Urothelium cell line (cell line): ENCODE measurements at regions not wholly inside any gene's neighbourhood (a gene's known extent, or its start where the extent isn't known, plus 50 kb on each side); places are given as distances from the start of the nearest gene placed in this dataset.

ENCODE experiments used
- DNase-seq: peaks from one replicate; pipeline ENCODE4 v3.0.0; 2011; ENCODE audit warnings: low spot score, mixed read lengths
- FAIRE-seq: peaks from 2 replicates; lab custom pipeline; 2011; peaks lifted over from hg19 to GRCh38; lab: Jason Lieb, UNC

DNA sequence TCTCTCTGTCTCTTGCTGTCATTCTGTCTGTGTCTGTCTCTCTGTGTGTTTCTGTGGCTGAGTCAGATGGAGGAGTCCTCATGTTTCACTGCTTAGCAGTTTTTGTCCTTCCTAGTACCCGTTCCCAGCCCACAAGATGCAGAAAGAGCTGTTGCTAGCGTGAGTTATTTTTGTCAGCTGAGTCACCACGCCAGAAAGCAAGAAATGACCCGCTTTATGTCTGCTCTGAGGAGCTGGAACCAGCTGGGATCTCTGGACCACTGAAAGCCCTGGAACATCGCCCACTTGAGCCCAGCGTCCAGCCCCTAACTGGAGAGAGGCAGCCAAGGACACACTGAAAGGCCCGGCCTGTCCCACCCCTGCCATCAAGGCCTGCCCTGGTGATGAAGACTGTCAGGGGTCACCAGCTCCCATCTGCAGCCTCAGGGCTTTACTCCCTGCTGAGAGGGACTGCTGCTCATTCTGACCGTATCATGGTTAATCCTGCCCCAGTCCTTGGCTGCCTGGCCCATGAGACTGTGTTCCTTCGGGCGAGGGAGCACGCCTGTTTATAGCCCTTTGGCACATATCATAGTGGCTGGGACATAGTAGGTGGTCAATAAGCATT is 101.7 kb upstream of the TPM1 start:
- DNase-seq (peak; percentile 95), FAIRE-seq (peak; percentile 96)

GRCh38 chr15:62941699-62942098 is 100.8 kb upstream of the TPM1 start:
- DNase-seq (no peak), FAIRE-seq (peak; percentile 20)

DNA sequence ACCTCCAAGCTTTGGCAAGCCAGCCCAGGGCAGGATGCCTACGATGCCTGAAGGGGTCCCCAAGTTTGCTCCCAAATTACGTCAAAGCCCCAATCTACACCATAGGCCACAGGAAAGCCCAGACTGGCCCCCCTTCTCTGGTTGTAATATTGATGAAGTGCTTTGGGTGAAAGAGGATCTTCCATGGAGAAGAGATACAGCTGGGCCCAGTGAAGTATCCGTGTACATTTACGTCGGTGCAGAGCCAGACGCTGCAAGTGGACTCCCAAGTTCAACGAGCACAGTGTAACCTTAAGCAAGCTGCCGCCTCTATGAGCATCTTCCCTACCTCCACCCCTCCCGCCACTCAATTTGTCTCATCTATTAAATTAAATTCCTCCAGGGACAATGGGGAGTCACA is 100.1 kb upstream of the TPM1 start:
- DNase-seq (no peak), FAIRE-seq (no peak)

- FAIRE-seq = no peak
Observed at GRCh38 chr15:62945063-62945462, 97.5 kb upstream of the TPM1 start.

GRCh38 chr15:62945760-62946159 is 96.8 kb upstream of the TPM1 start:
- FAIRE-seq (no peak), DNase-seq (no peak)

More at GRCh38 chr15:62945063-62945462, 97.5 kb upstream of the TPM1 start:
- DNase-seq = no peak

GRCh38 chr15:62946940-62947339 is 95.6 kb upstream of the TPM1 start:
- FAIRE-seq (no peak), DNase-seq (no peak)

GRCh38 chr15:62950462-62950931 is 92.0 kb upstream of the TPM1 start:
- FAIRE-seq (no peak), DNase-seq (no peak)

- FAIRE-seq = no peak
Observed at GRCh38 chr15:62951481-62951880, 91.1 kb upstream of the TPM1 start.

DNA sequence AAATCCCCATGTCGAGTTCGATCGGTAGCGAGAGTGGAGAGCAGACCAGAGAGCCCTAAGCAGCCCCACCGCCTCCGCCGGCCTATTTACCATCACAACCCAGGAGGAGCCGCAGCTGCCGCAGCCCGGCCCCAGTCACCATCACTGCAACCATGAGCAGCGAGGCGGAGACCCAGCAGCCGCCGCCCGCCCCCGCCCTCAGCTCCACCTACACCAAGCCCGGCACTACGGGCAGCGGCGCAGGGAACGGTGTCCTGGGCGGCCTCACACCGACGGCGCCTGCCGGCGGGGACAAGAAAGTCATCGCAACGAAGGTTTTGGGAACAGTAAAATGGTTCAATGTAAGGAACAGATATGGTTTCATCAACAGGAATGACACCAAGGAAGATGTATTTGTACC is 89.5 kb upstream of the TPM1 start:
- no peak for FAIRE-seq

More at GRCh38 chr15:62951481-62951880, 91.1 kb upstream of the TPM1 start:
- no peak for DNase-seq

GRCh38 chr15:62953496-62954045 is 89.0 kb upstream of the TPM1 start:
- FAIRE-seq (no peak), DNase-seq (no peak)

More for the DNA sequence above, 89.5 kb upstream of the TPM1 start:
- DNase-seq = no peak

DNA sequence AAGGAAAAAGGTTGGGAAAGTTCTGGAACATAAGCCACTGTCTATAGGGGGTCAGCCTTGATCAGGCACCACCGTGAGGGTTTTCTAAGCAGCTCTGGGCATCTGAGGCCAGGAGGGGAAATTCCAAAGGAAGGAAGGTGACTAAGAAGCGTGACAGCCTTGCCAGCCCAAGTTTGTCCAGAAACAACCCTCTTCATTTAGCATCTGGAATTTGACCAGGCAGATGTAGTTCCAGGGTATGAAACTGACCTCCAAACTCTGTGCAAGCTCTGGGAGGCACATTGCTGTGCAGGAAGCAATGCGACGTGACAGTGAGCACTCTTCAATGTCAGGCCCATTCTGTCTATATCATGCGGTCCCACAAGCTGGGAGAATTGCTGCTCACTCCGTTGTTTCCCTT is 85.4 kb upstream of the TPM1 start:
- FAIRE-seq = peak; percentile 35
- no peak for DNase-seq

DNA sequence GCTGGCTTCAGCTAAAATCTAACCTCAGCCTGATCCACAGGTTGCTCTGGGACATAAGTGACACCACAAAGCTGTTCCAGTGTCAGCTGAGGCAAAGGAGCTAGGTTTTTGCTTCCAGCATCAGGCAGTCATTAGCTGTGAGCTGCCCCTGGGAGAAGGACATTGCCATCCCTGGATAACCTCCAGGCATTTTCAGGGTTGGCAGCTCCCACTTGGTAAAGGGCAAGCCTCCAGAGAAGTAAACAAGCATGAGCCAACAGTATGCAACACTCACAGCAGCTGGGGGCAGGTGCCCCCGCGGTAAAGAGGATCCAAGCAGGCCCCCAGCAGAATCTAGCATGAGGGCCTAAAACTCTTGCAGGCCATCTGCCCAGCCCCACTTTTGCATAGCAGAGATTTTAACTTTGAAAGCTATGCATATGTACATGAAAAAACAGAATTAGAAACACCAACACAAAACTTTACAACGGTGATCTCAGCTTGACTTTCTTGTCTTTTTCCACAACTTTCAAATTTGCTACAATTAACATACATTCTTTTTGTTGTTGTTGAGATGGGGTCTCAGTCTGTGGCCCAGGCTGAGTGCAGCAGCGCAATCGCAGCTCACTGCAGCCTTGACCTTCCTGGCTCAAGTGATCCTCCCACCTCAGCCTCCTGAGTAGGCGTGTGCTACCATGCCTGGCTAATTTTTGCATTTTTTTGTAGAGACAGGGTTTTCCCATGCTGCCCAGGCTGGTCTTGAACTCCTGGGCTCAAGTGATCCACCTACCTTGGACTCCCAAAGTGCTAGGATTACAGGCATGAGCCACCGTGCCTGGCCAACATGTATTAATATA is 83.8 kb upstream of the TPM1 start:
- no peak for FAIRE-seq
- DNase-seq = no peak

GRCh38 chr15:62961134-62961533 is 81.4 kb upstream of the TPM1 start:
- DNase-seq = no peak
- FAIRE-seq = no peak

DNA sequence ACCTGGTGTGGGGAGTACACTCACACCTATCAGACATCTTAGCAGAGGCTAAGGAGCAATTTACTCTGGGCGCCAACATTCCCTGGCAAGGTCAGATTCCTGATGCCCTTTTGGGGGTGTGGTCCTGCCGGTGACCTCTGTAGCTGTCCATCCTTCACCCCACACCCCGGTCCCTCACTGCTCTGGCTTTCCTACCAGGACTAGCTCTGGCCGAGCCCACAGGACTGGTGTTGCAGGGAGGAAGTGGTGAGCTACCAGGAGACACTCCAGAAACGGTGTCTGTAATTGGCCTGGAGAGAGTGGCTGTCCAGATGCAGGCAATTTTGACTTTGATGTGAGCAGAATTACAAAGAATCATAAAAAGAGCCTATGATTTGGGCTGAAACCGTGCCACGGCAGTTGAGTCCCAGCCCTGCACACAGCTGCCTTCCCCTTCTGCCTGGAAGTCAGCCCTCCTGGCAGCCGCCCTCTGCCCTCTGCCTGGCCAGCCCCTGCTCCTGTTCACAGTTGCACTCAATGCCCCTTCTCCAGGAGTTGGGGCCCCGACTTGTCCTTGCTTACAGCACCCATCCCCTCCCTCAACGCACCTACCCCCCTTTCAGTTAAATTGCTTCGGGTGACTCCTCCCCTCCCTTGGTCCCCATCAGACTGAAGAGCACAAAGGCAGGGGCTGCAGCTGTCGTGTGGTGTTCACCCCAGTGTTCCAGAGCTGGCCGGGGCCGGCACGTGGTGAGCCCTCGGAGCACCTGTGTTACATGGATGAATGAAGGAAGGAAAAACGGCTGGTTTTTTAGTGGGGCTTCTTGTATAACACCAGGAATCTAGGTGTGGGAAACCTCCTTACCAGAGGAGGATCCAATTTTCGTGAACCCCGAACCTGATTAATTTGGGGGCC is 80.2 kb upstream of the TPM1 start:
- FAIRE-seq (peak; percentile 40), DNase-seq (no peak)

DNA sequence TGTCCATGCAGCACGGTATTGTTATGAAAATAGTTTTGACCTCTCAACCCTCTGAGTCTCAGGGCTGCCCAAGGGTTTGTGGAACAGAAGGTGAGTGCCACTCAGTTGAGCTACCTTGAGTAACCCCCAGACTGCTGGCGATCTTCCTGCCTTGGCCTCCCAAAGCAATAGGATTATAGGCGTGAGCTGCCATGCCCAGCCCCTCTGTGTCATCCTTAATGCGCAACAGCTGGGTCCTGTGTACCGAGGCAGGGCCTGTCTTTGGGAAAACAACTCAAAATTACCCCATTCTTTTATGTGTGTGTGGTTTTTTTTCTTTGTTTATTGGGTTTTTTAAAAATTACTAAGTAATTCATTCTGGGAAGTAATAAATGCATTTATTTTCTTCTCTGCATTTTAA is 78.3 kb upstream of the TPM1 start:
- no peak for FAIRE-seq

DNA sequence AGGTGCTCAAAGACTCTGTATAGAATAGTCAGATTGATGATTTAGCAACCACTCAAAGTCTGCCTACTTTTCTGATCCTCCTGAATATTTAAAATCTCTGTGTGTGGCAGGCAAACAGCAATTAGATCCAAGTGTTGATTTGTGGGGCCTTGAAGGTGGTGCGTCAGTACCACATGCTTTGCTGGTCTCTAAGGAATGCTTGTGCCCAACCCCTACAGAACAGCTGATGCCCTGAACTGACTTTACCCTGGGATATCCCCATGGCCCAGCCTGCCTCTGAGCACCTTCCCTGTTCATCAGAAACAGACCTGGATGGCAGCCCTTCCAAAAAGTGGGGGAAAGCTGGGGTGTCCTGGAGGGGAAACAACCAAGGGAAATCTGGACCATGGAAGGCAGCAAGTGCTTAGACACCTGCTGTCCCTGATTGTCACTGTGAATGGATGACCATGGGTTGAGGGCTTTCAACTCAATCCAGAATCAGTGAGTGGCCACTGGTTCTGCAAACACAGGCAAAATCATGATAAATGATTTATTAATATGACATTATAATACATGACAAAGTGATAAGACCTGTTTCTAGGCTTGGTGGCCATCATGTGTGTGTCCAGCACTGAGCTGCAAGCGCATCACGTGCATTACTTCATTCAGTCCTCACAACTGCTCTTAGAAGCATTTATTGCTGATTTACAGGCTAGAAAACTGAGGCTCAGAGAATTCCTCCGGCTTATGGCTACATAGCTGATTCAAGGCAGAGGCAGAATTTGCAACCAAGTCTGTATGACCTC is 76.1 kb upstream of the TPM1 start:
- FAIRE-seq = peak; percentile 50
- no peak for DNase-seq

More for the DNA sequence above, 78.3 kb upstream of the TPM1 start:
- DNase-seq = no peak

DNA sequence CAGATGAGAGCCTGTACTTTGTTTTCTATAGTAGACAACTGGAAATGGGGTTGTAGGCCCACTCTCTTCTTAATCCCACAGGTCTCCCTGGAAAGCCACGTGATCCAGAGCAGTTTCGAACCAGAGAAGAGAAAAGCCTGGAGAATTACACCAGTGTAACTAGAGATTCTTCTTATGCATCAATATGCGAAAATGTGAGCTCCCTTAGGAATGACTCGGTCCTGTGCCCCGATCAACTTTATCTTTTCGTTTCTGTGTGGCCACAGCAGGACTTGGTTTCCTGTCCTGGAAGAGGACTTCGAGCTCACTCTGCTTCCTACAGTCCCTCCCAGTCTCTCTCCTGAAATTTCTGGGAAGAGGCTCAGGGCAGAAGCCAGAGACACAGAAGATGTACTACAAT is 73.8 kb upstream of the TPM1 start:
- DNase-seq = no peak
- FAIRE-seq = no peak

DNA sequence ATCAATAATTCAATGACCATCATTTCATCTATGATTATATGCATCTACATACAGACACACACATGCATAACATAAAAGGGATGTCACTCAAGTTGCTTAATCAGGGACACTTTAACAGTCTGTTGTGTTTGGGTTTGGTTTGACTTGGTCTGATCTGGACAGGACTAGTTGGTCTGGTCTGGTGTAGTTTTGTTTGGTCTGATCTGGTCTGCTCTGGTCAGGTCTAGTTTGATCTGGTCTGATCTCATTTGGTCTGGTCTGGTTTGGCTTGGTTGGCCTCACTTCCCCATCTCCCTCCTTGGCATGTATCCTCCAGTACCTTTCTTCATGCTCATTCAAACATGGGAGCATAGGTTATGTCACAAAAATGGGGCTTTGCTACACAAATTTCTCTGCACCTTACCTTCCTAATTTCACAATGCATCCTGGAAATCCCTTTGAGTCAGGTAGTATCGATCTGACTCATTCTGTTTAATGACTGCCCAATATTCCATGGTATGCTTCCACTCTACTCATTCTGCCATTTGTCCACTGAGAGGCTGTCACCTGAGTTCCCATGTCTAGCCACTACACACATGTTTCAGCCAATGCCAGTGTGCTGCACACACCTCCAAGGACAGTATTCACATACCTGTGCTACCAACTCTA is 73.0 kb upstream of the TPM1 start:
- FAIRE-seq = peak; percentile 85
- DNase-seq = no peak

DNA sequence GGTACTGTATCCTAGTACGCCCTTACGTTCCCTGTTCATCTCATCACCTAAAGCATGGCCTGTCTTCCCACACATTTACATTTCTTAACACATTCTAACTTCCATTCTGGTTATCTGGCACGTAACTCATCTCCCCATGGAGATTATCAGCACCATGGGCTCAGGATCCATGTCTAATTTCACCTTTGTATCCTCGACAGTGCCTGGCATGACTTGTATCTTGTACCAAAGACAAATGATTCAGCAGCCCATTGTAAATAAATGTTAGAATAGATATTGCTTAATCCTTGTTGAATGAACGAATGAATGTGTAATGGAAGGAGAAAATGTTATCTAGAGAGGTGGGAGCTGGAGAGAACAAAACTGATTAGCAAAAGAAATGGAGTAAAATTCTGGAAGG is 69.7 kb upstream of the TPM1 start:
- DNase-seq (no peak), FAIRE-seq (peak; percentile 30)

- DNase-seq (peak; percentile 83), FAIRE-seq (peak; percentile 76)
Observed at GRCh38 chr15:62975515-62975914, 67.0 kb upstream of the TPM1 start.
